T47D (cell line): ENCODE measurements at regions not wholly inside any gene's neighbourhood (a gene's known extent, or its start where the extent isn't known, plus 50 kb on each side); places are given as distances from the start of the nearest gene placed in this dataset.

Experiments
- DNase-seq, 2 experiments: peaks; one replicate each; pipeline versions ENCODE4 v3.0.0 to v3.0.0-alpha.2; 2011 to 2012; ENCODE audit warnings: low read depth in 1 of 2, low spot score in 1 of 2
- JUND ChIP-seq: IDR thresholded peaks from 2 replicates; pipeline ENCODE4 v1.6.1; 2012; ENCODE audit warnings: low read depth
- in situ Hi-C: cut with HindIII; loops from 2 replicates; pipeline ENCODE4 v1.10.0; 2016; ENCODE audit warnings: low sequenced_read_pairs, low pct_unique_long_range_greater_than_20kb

DNA sequence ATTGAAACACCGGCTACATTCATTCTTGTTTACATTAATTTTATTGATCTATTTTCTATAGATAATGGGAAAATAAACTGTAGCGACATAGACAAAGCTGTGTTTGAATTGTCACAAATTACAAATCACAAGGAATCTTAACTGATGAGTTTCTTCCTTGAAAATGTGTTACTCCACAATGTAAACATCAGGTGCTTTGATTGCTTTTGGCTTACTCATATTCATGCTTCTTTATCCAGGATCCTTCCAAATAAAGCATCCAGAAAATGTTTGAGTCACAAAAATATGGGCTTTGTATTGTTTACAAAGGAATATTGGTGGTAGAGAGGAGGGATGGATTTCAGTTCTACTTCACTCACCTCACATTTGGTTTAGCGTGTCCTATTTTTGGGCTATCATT is 64.0 kb downstream of the BMP2 start:
- in situ Hi-C loops: no loop called here
- no peak for DNase-seq
- no peak for TF ChIP-seq JUND

GRCh38 chr20:6832811-6833210 is 65.3 kb downstream of the BMP2 start:
- DNase-seq: no peak
- in situ Hi-C loops: no loop called here
- no peak for TF ChIP-seq JUND

- TF ChIP-seq JUND: no peak
- in situ Hi-C loops: no loop called here
- no peak for DNase-seq
Observed at GRCh38 chr20:6835609-6836008, 68.1 kb downstream of the BMP2 start.

- in situ Hi-C loops: no loop called here
Observed at GRCh38 chr20:6836821-6837374, 69.4 kb downstream of the BMP2 start.

GRCh38 chr20:6837730-6838129 is 70.2 kb downstream of the BMP2 start:
- in situ Hi-C loops: no loop called here
- TF ChIP-seq JUND: no peak
- no peak for DNase-seq

More at GRCh38 chr20:6836821-6837374, 69.4 kb downstream of the BMP2 start:
- no peak for TF ChIP-seq JUND
- no peak for DNase-seq

- no peak for TF ChIP-seq JUND
- in situ Hi-C loops: no loop called here
- no peak for DNase-seq
Observed at GRCh38 chr20:6838181-6838826, 70.8 kb downstream of the BMP2 start.

GRCh38 chr20:6841128-6841527 is 73.6 kb downstream of the BMP2 start:
- in situ Hi-C loops: no loop called here
- no peak for TF ChIP-seq JUND
- DNase-seq: no peak

DNA sequence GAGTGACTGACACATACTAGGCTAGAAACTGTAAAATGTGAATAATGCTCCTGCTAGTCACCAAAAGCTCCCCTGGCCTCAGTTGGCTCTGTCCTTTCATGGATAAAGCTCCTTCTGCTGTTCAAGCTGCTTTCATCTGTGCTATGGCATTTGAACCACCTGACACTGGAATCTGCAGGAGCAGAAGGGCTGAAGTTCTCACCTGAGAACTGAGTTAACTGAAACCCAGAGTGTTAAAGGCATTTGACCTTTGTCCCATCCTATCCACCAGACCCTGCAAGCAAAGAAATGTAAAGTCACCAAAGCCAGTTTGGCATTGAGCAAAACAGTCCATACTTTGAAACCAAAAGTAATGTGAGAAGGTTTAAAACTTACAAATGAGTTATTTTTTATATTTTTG is 77.7 kb downstream of the BMP2 start:
- in situ Hi-C loops: no loop called here
- DNase-seq: no peak
- no peak for TF ChIP-seq JUND

GRCh38 chr20:6848041-6848440 is 80.6 kb downstream of the BMP2 start:
- in situ Hi-C loops: no loop called here
- TF ChIP-seq JUND: no peak
- DNase-seq: no peak

DNA sequence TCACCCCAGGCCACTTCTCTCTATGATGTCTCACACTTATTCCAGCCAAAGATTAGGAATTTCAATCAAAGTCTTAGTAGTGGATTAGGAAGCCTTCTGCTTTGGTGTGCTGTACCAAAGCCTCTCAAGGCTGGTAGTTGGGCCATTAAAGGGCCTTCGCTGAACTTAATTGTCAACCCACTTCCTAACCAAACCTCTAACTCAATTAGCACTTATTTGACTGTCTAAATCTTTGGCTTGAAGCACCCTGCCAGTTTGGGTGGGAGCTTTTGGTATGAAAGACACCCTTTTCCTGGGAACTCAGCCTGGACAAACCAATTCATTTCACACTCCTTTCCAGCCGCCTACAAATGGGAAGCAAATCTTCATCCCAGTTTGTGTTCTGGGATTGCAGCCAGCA is 81.5 kb downstream of the BMP2 start:
- TF ChIP-seq JUND: no peak
- DNase-seq: no peak
- in situ Hi-C loops: no loop called here

- TF ChIP-seq JUND: no peak
- in situ Hi-C loops: no loop called here
- no peak for DNase-seq
Observed at GRCh38 chr20:6851136-6851535, 83.7 kb downstream of the BMP2 start.

- no peak for TF ChIP-seq JUND
- in situ Hi-C loops: no loop called here
- DNase-seq: no peak
Observed at GRCh38 chr20:6852478-6852877, 85.0 kb downstream of the BMP2 start.

- DNase-seq: no peak
- in situ Hi-C loops: no loop called here
- TF ChIP-seq JUND: no peak
Observed at GRCh38 chr20:6855104-6855503, 87.6 kb downstream of the BMP2 start.

GRCh38 chr20:6855796-6856195 is 88.3 kb downstream of the BMP2 start:
- no peak for TF ChIP-seq JUND
- no peak for DNase-seq
- in situ Hi-C loops: no loop called here
